NAMALWA (cell line): ENCODE measurements at regions not wholly inside any gene's neighbourhood (a gene's known extent, or its start where the extent isn't known, plus 50 kb on each side); places are given as distances from the start of the nearest gene placed in this dataset.
"Not testable (repeated sequence)": the region's sequence is repeated elsewhere in the genome, so short reads cannot be mapped to it uniquely, and the experiment has no call there.

ENCODE experiments used
- DNase-seq: peaks from one replicate; pipeline ENCODE4 v3.0.0-alpha.2; 2015; ENCODE audit warnings: low spot score

- no peak for DNase-seq
Observed at GRCh38 chr7:96561892-96562291, 147.8 kb downstream of the SEM1 start.

- DNase-seq: no peak
Observed at GRCh38 chr7:96558530-96558929, 151.1 kb downstream of the SEM1 start.

GRCh38 chr7:96558093-96558492, 151.6 kb downstream of the SEM1 start:
- no peak for DNase-seq

GRCh38 chr7:96557598-96557997, 152.0 kb downstream of the SEM1 start:
- not testable (repeated sequence) for DNase-seq

GRCh38 chr7:96548664-96549063, 161.0 kb downstream of the SEM1 start:
- no peak for DNase-seq

- DNase-seq: no peak
Observed at GRCh38 chr7:96547371-96547811, 162.3 kb downstream of the SEM1 start.

- no peak for DNase-seq
Observed at GRCh38 chr7:96546426-96546825, 163.2 kb downstream of the SEM1 start.

GRCh38 chr7:96539471-96539870, 170.2 kb downstream of the SEM1 start:
- no peak for DNase-seq

- DNase-seq: no peak
Observed at GRCh38 chr7:96538632-96539031, 171.0 kb downstream of the SEM1 start.

- DNase-seq: no peak
Observed at GRCh38 chr7:96534221-96534620, 175.4 kb downstream of the SEM1 start.

GRCh38 chr7:96532428-96532935, 177.2 kb downstream of the SEM1 start:
- no peak for DNase-seq

GRCh38 chr7:96531331-96531730, 178.3 kb downstream of the SEM1 start:
- no peak for DNase-seq

- no peak for DNase-seq
Observed at GRCh38 chr7:96530786-96531185, 178.9 kb downstream of the SEM1 start.

GRCh38 chr7:96527133-96527827, 182.4 kb downstream of the SEM1 start:
- no peak for DNase-seq

- DNase-seq: no peak
Observed at GRCh38 chr7:96526496-96526895, 183.2 kb downstream of the SEM1 start.

- DNase-seq: no peak
Observed at GRCh38 chr7:96521068-96521894, 188.4 kb downstream of the SEM1 start.

GRCh38 chr7:96508371-96508770, 186.5 kb upstream of the SLC25A13 start:
- no peak for DNase-seq

GRCh38 chr7:96503597-96503996, 181.7 kb upstream of the SLC25A13 start:
- DNase-seq: no peak

GRCh38 chr7:96501318-96501717, 179.4 kb upstream of the SLC25A13 start:
- DNase-seq: no peak

- DNase-seq: no peak
Observed at GRCh38 chr7:96499532-96499931, 177.6 kb upstream of the SLC25A13 start.

- no peak for DNase-seq
Observed at GRCh38 chr7:96497567-96497966, 175.7 kb upstream of the SLC25A13 start.

GRCh38 chr7:96495751-96496216, 173.9 kb upstream of the SLC25A13 start:
- no peak for DNase-seq

- DNase-seq: no peak
Observed at GRCh38 chr7:96486681-96487080, 164.8 kb upstream of the SLC25A13 start.
